Gastrocnemius medialis (tissue), 4 donors: ENCODE measurements at regions not wholly inside any gene's neighbourhood (a gene's known extent, or its start where the extent isn't known, plus 50 kb on each side); places are given as distances from the start of the nearest gene placed in this dataset.
"Not testable (repeated sequence)": the region's sequence is repeated elsewhere in the genome, so short reads cannot be mapped to it uniquely, and the experiment has no call there.

Experiments
- CTCF ChIP-seq, 5 experiments: fragments of 450-650 bp in 3 of 5; fragments of 200-600 bp in 2 of 5; sonication (generic) in 2 of 5; IDR thresholded peaks in 4 of 5; conservative IDR thresholded peaks in 1 of 5; 1 replicate in 4 of 5; 2 replicates in 1 of 5; pipeline ENCODE4 v1.5.1; 2016 to 2019; ENCODE audit warnings: antibody characterized with exemption in 5 of 5, mild to moderate bottlenecking in 3 of 5, moderate library complexity in 3 of 5
- POLR2A ChIP-seq, 2 donors: fragments of 450-650 bp; IDR thresholded peaks; one replicate each; pipeline ENCODE4 v1.6.1; 2017; ENCODE audit warnings: antibody characterized with exemption in 2 of 2, mild to moderate bottlenecking in 2 of 2, moderate library complexity in 2 of 2

DNA sequence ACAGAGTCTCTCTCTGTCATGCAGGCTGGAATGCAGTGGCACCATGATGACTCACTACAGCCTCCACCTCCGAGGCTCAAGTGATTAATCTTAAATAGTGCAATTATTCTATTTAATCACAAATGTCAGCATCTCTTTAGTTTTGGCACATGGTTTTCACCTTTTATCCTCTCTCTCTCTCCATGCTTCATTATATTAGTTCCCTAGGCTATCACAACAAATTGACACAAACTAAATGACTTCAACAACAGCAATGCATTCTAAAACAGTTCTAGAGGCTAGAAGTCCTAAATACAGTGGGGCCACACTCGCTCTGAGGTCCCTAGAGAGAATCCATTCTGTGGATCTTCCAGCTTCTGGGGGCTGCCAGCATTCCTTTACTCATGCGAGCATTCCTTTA lies 178.2 kb upstream of the ZNG1F start:
- TF ChIP-seq CTCF (IDR thresholded peaks at IDR 0.05 in 4 of 5, conservative IDR thresholded peaks at IDR 0.05 in 1 of 5); POLR2A (IDR thresholded peaks at IDR 0.05): not testable (repeated sequence)
